A673 (cell line): ENCODE measurements at regions not wholly inside any gene's neighbourhood (a gene's known extent, or its start where the extent isn't known, plus 50 kb on each side); places are given as distances from the start of the nearest gene placed in this dataset.

Experiments
- CTCF ChIP-seq: fragments of 300-800, 200-600 bp; sonication (generic); conservative IDR thresholded peaks from 2 replicates; pipeline ENCODE4 v1.5.1; 2017; ENCODE audit warnings: low read depth, mild to moderate bottlenecking, antibody characterized with exemption, low read length, moderate library complexity, mixed read lengths
- EZH2 ChIP-seq: fragments of 200-600 bp; sonication (generic); IDR thresholded peaks from 2 replicates; pipeline ENCODE4 v1.6.1; 2017; ENCODE audit warnings: borderline replicate concordance, low read depth, mild to moderate bottlenecking, mixed read lengths, antibody characterized with exemption, low read length; ENCODE audit not compliant: poor library complexity, severe bottlenecking

GRCh38 chr1:182147951-182148350 is 86.4 kb upstream of the ZNF648 start:
- no peak for TF ChIP-seq EZH2
- TF ChIP-seq CTCF = no peak
